ENCODE measurements at regions not wholly inside any gene's neighbourhood (a gene's known extent, or its start where the extent isn't known, plus 50 kb on each side); places are given as distances from the start of the nearest gene placed in this dataset.

DNA sequence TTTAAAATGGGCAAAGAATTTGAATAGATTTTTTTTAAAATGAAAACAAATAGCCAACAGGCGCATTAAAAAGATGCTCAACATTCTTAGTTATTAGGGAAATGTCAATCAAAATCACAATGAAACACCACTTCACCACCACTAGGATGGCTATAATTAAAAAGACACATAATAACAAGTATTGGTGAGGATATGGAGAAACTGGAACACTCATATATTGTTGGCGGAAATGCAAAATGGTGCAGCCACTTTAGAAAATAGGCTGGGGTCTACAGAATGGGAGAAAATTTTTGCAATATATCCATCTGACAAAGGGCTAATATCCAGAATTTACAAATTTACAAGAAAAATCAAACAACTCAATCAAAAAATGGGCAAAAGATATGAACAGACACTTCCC is 107.8 kb upstream of the FOXD3 start:
- no peak for FAIRE-seq

DNA sequence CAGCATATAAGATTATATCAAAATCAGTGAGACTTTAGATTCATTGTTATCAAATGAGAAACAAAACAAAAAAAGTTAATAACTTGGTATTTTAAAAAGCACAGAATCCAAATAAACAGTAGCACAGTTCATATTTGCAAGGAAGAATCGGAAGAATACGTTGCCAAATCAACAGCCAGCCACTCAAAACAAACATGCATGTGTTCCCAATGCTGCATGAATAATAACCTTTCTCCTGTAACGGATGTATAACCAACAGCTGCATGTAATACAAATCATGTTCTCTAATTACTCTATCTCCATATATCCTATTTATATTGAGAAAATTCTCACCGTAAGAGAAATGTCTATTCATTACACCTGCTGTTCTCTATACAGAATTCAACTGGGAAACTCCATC is 98.9 kb upstream of the FOXD3 start:
- FAIRE-seq = no peak

DNA sequence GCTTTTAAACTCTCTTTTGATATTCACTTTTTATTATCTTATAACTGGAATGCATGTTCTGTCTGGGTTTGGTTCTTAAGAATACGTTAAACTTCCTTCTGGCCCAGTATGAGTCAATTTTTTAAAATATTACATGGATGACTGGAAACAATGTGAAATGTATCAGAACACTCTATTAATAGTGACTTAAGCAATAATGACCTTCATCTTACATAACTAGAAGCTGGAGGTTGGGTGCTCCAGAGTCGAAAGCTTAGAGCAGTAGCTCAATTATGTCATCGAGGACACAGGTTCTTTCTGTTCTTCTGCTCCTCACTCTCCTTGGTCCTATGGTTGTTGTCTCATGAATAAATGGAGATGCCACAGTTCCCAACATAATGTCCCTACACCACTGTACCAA is 91.6 kb upstream of the FOXD3 start:
- no peak for FAIRE-seq

DNA sequence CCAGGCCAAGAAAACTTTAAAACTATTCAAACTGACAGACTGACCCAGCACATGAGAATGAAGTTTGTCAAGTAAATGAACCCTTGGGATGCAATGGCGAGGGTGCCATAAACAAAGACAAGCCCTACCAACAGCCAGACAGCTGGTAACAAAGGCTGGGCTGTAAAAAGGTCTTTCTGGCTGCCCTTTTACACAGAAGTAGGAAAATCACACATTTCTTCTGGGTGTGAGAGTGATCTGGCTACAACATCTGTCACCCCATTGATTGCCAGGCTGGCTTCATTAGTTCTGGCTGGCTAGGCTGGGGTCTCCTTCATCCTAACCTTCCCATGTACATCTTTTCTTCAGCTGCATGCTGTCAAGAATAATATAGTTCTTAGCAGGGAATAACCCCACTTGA is 83.6 kb upstream of the FOXD3 start:
- no peak for FAIRE-seq

DNA sequence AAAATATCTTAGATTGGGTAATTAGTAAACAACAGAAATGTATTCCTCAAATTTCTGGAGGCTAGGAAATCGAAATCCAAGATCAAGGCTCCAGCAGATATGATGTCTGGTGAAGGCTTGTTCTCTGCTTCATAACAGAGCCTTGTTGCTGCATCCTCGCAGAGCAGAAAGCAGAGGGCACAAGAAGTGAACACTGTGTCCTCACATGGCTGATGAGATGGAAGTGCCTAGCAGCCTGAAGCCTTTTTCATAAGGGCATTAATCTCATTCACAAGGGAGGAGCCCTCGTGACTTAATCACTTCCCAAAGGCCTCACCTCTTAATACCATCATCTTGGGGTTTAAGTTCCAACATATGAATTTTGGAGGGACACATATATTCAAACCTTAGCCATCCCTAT is 77.2 kb upstream of the FOXD3 start:
- no peak for FAIRE-seq

DNA sequence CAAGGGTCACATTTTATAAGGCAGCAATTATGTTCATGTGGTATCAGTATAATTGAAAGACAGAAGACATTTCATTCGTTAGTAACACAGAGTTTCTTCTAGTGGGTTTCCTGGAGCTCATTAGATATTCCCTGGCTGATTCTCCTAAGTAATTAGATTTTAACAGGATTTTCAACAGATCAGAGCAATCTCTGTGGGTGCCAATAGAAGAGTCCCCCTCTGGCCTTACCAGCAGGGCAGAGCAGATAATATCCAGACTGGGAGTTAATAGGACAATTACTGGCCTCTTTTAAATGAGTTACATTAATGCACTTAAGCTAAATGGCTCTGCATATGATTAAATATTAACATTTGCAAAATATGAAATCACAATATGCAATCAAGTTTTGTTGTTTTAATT is 74.2 kb upstream of the FOXD3 start:
- FAIRE-seq = no peak

DNA sequence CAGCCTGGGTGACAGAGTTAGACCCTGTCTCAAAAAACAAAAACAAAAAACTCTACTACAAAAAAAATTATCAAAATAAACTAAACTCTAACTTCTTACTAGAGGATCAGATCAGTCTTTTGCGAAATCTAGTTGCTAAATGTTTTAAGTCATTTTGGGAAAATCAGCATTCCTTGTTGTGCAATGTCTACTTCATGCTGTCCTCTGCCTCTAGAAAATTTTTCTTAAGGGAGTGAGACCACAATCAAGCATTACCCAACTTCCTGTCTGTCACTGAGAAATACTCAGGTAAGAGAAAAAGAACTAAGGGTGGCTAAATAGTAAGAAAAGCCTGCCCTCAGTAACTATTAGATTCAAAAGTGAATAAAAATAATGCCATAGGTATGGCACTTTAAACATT is 67.2 kb upstream of the FOXD3 start:
- FAIRE-seq = no peak

DNA sequence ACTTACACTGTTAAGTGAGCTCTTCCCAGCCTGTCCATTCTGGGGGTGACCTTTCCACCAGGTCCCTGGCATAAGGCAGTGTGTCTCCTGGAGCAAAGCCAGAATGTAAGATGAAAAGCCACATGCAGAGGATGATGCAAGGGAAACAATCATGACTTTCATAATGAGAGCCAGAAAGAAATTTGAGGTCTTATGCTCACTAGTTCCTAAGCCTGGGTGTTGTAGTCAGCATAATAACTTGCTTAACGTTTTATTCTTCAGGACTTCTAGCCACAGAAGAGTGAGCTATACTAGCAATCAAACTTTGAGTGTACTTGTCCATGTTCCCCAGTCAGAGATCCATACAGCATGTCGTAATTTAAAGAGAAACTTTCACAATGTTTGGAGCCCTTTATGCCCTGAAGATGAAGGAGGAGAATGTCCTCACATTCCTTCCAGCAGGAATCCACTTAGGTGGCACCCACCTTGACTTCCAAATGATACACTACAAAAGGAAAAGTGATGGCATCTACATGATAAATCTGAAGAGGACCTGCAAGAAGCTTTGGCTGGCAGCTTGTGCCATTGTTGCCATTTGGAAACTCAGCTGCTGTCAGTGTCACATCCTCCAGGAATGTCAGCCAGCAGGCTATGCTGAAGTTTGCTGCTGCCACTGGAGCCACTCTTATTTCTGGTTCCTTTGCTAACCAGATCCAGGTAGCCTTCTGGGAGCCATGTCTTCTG is 60.5 kb upstream of the FOXD3 start:
- no peak for FAIRE-seq

DNA sequence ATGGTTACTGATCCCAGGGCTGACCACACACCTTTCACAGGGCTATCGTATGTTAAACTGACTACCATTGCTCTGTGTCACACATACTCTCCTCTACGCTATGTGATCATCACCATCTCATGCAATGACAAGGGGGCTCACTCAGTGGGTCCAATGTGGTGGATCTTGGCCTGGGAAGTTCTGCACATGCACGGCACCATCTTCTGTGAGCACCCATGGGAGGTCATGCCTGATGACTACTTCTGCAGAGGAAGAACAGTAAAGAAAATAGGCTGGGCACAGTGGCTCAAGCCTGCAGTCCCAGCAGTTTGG is 60.0 kb upstream of the FOXD3 start:
- FAIRE-seq = no peak

DNA sequence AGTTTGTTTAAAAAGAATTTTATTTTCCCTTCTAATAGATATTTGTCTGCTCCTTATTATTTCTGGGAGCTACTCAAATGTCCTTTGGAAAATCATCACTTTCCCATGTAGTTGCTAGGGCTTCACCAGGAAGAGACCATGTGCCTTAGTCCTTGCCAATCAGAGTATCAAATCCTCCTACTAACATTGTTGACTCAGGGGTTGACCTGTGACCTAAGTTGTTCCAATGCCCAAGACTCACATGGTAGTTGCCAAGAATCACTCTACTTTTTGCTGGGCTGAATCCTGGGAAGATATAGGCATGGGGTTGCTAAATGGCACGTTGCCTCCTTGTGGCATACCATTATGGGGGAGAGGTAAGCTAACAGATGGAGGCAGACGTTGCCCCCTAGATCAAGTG is 58.2 kb upstream of the FOXD3 start:
- FAIRE-seq = no peak

DNA sequence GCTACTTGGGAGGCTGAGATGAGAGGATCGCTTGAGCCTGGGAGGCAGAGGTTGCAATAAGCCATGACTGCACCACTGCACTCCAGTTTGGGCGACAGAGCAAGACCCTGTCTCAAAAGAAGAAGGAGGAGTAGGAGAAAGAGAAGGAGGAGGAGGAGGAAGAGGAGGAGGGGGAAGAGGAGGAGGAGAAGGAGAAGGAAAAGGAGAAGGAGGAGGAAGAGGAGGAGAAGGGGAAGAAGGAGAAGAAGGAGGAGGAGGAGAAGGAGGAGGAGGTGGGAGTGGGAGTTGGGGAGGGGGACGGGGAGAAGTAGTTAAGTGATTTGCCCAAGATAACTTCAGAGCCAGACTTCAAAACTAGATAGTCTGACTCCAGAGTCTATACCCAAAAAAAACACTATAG is 55.5 kb upstream of the FOXD3 start:
- FAIRE-seq = no peak

DNA sequence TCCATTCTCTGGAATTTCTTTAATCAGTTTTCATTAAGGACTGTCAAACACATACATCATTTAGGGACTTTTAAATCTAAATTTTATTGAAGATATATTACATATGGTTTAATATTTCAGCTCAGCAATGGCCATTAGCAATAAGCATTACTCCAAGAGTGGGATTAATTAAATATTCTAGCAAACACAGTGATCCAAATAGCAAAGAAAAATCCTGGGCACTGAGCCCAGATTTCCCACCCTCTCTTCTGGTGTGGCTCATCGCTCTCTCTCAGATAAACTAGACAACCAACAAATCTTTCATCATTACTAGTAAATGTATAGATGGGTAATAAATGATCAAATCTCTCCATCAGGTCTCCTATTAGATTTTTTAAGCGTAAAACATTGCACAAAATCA is 53.5 kb upstream of the FOXD3 start:
- FAIRE-seq = no peak

DNA sequence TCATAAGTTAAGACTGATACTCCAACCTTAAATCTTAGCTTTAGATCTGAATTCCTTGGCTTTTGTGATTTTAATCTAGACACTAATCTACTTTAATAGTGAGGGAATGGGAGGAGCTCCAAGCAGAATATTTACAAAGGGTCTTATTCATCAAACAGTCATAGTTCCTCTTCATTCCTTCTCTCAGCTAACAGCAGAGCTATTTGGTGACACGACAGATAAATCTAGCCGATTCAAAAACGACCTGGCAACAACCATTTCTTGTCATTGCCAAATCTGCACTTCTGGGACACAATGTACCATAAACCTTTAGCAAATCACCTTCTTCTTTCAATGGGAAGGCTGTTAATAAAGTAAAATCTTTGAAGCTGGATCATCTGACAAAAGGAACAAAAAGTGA is 52.8 kb upstream of the FOXD3 start:
- FAIRE-seq = no peak
